ENCODE measurements at regions not wholly inside any gene's neighbourhood (a gene's known extent, or its start where the extent isn't known, plus 50 kb on each side); places are given as distances from the start of the nearest gene placed in this dataset.
A peak's percentile ranks its signal among the peaks of the same experiment; 100 is the strongest.

DNA sequence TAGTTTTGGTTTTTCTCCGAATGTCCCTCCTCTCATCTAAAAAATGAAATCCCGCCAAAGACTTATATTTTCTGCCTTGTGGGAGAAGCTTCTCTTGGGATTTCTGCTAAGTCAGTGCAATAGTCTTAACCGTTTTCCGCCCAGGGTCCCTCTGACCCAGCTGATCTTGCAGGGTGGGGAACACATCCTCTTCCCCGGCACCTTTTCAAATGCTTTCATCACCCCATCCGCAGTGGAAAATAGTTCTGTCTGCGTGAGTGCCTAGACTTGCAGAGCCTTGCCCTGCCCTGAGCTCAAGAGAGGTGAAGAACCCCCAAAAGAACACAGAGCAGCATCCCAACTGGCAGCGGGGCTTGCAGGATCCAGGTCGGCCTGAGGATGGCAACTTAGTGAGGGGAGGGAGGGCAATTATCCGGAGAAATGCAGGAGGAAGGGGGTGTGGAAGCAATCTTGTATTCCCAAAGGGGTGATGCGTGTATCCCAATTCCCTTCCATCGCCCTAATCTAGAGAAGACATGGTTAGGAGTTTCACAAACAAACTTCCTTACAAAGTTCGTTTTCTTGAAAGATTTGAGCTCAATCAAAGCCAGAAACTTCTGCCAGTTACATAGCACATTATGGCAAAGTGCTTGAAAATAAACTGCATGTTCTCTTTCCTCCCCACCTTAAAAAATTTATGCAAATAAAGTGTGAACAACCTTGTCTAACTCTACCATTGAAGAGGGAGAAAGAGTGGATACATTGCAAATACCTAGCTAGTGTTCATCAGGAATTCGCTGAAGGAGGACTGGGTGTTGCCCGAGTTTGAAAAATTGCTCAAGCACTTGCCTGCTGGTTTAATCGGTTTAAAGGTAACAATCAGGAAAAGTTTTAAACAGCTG is 79.9 kb downstream of the NR2F2 start:
- TF ChIP-seq, protein P1, sequence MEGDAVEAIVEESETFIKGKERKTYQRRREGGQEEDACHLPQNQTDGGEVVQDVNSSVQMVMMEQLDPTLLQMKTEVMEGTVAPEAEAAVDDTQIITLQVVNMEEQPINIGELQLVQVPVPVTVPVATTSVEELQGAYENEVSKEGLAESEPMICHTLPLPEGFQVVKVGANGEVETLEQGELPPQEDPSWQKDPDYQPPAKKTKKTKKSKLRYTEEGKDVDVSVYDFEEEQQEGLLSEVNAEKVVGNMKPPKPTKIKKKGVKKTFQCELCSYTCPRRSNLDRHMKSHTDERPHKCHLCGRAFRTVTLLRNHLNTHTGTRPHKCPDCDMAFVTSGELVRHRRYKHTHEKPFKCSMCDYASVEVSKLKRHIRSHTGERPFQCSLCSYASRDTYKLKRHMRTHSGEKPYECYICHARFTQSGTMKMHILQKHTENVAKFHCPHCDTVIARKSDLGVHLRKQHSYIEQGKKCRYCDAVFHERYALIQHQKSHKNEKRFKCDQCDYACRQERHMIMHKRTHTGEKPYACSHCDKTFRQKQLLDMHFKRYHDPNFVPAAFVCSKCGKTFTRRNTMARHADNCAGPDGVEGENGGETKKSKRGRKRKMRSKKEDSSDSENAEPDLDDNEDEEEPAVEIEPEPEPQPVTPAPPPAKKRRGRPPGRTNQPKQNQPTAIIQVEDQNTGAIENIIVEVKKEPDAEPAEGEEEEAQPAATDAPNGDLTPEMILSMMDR (IDR thresholded peaks at IDR 0.05), result no peak
- peak in 1 of 2 donors; percentile 4 for TF ChIP-seq EP300 (IDR thresholded peaks at IDR 0.05)

Data from tibial nerve (tissue), 4 donors.